Endothelial cell (in vitro differentiated cells): ENCODE measurements at regions not wholly inside any gene's neighbourhood (a gene's known extent, or its start where the extent isn't known, plus 50 kb on each side); places are given as distances from the start of the nearest gene placed in this dataset.
"Not testable (repeated sequence)": the region's sequence is repeated elsewhere in the genome, so short reads cannot be mapped to it uniquely, and the experiment has no call there.

ENCODE experiments used
- DNase-seq: peaks from one replicate; pipeline ENCODE4 v3.0.0; 2021; ENCODE audit warnings: low spot score
- H3K27ac Mint-ChIP-seq: one replicate; pipeline ENCODE4 v1.8.0; 2021; ENCODE audit warnings: mixed read lengths, inconsistent platforms; ENCODE audit not compliant: unreplicated experiment
- H3K27me3 Mint-ChIP-seq: one replicate; pipeline ENCODE4 v1.8.0; 2021; ENCODE audit warnings: mild to moderate bottlenecking, moderate library complexity, mixed read lengths, inconsistent platforms; ENCODE audit not compliant: unreplicated experiment
- H3K36me3 Mint-ChIP-seq: one replicate; pipeline ENCODE4 v1.8.0; 2021; ENCODE audit warnings: mild to moderate bottlenecking, low read depth, mixed read lengths, inconsistent platforms; ENCODE audit not compliant: unreplicated experiment
- H3K4me1 Mint-ChIP-seq: one replicate; pipeline ENCODE4 v1.8.0; 2021; ENCODE audit warnings: mild to moderate bottlenecking, mixed read lengths, inconsistent platforms; ENCODE audit not compliant: unreplicated experiment
- H3K4me3 Mint-ChIP-seq: one replicate; pipeline ENCODE4 v1.8.0; 2021; ENCODE audit warnings: mild to moderate bottlenecking, mixed read lengths, inconsistent platforms; ENCODE audit not compliant: unreplicated experiment
- H3K9me3 Mint-ChIP-seq: one replicate; pipeline ENCODE4 v1.8.0; 2021; ENCODE audit warnings: mixed read lengths, inconsistent platforms; ENCODE audit not compliant: unreplicated experiment
- CTCF ChIP-seq: fragments of 200-600 bp; sonication (generic); IDR thresholded peaks from one replicate; pipeline ENCODE4 v1.5.0; 2021; ENCODE audit warnings: antibody characterized with exemption; ENCODE audit not compliant: unreplicated experiment

- Mint-ChIP-seq H3K36me3 (no peaks in the 10 kb centered on the region), H3K4me1 (no peaks in the 10 kb centered on the region), H3K4me3 (no peak overlapping the region), H3K27ac (no peak overlapping the region), H3K27me3 (no peaks in the 10 kb centered on the region), H3K9me3 (no peaks in the 10 kb centered on the region)
- no peak for TF ChIP-seq CTCF
- DNase-seq, result no peak
Measured at GRCh38 chr5:101067429-101067828, 164.3 kb upstream of the ST8SIA4 start.

GRCh38 chr5:101062902-101063301, 159.8 kb upstream of the ST8SIA4 start:
- Mint-ChIP-seq H3K27me3 (peaks cover 1% of the 10 kb centered on the region), H3K4me1 (no peaks in the 10 kb centered on the region), H3K27ac (no peak overlapping the region), H3K4me3 (no peak overlapping the region), H3K9me3 (no peaks in the 10 kb centered on the region), H3K36me3 (no peaks in the 10 kb centered on the region)
- no peak for TF ChIP-seq CTCF
- DNase-seq, result no peak

GRCh38 chr5:101047181-101047580, 144.1 kb upstream of the ST8SIA4 start:
- Mint-ChIP-seq H3K27ac (no peak overlapping the region), H3K27me3 (no peaks in the 10 kb centered on the region), H3K9me3 (no peaks in the 10 kb centered on the region), H3K4me3 (no peak overlapping the region), H3K36me3 (no peaks in the 10 kb centered on the region), H3K4me1 (no peaks in the 10 kb centered on the region)
- no peak for DNase-seq
- TF ChIP-seq CTCF, result no peak

GRCh38 chr5:101045689-101046088, 142.6 kb upstream of the ST8SIA4 start:
- no peaks in the 10 kb centered on the region for H3K36me3 Mint-ChIP-seq
- TF ChIP-seq CTCF, result no peak
- H3K4me1 Mint-ChIP-seq, result no peaks in the 10 kb centered on the region
- H3K9me3 Mint-ChIP-seq, result no peaks in the 10 kb centered on the region
- H3K27me3 Mint-ChIP-seq, result no peaks in the 10 kb centered on the region
- H3K4me3 Mint-ChIP-seq, result no peak overlapping the region
- H3K27ac Mint-ChIP-seq, result no peak overlapping the region
- no peak for DNase-seq

GRCh38 chr5:101040002-101040401, 136.9 kb upstream of the ST8SIA4 start:
- H3K9me3 Mint-ChIP-seq, DNase-seq, H3K27ac Mint-ChIP-seq, H3K4me1 Mint-ChIP-seq, H3K4me3 Mint-ChIP-seq, H3K36me3 Mint-ChIP-seq, H3K27me3 Mint-ChIP-seq: not testable (repeated sequence)

GRCh38 chr5:101036778-101037177, 133.7 kb upstream of the ST8SIA4 start:
- no peak for TF ChIP-seq CTCF
- no peak overlapping the region for H3K27ac Mint-ChIP-seq
- H3K4me3 Mint-ChIP-seq, result no peak overlapping the region
- no peaks in the 10 kb centered on the region for H3K4me1 Mint-ChIP-seq
- no peak for DNase-seq
- no peaks in the 10 kb centered on the region for H3K36me3 Mint-ChIP-seq
- H3K9me3 Mint-ChIP-seq, result no peaks in the 10 kb centered on the region
- H3K27me3 Mint-ChIP-seq, result no peaks in the 10 kb centered on the region
